Heart right ventricle (tissue), 16 donors: ENCODE measurements at regions not wholly inside any gene's neighbourhood (a gene's known extent, or its start where the extent isn't known, plus 50 kb on each side); places are given as distances from the start of the nearest gene placed in this dataset.

Source experiments
- ATAC-seq, 8 donors: fragments of 200-7000 bp; cut with Tn5 transposase; one replicate each; pipeline ENCODE4 v1.9.1; 2020; ENCODE audit warnings: mild to moderate bottlenecking in 8 of 8, moderate library complexity in 8 of 8, moderate number of reproducible peaks in 1 of 8
- DNase-seq, 2 donors: peaks; one replicate each; pipeline ENCODE4 v3.0.0-alpha.2; 2020
- H3K27ac ChIP-seq, 10 donors: fragments of 200-600 bp; sonication (generic) in 2 of 10; one replicate each; pipeline versions ENCODE4 v1.5.0 to v1.8.0; 2020 to 2022; ENCODE audit warnings: mild to moderate bottlenecking in 3 of 10
- H3K27me3 ChIP-seq, 7 donors: fragments of 200-600 bp; one replicate each; pipeline ENCODE4 v1.8.0; 2021 to 2022; ENCODE audit warnings: mild to moderate bottlenecking in 2 of 7
- H3K36me3 ChIP-seq, 9 donors: fragments of 200-600 bp; sonication (generic) in 1 of 9; one replicate each; pipeline versions ENCODE4 v1.5.0 to v1.8.0; 2020 to 2022; ENCODE audit warnings: mild to moderate bottlenecking in 2 of 9
- H3K4me1 ChIP-seq, 9 donors: fragments of 200-600 bp; sonication (generic) in 1 of 9; one replicate each; pipeline versions ENCODE4 v1.5.0 to v1.8.0; 2020 to 2022; ENCODE audit warnings: mild to moderate bottlenecking in 4 of 9
- H3K4me3 ChIP-seq, 10 donors: fragments of 200-600 bp; sonication (generic) in 2 of 10; one replicate each; pipeline versions ENCODE4 v1.5.0 to v1.8.0; 2020 to 2022; ENCODE audit warnings: mild to moderate bottlenecking in 7 of 10, moderate library complexity in 2 of 10
- H3K9me3 ChIP-seq, 11 donors: fragments of 200-600 bp in 10 of 11; sonication (generic) in 2 of 11; one replicate each; pipeline versions ENCODE4 v1.5.0 to v1.8.0; 2013 to 2022; ENCODE audit warnings: mild to moderate bottlenecking in 2 of 11, control low read depth in 1 of 11, moderate library complexity in 1 of 11
- WGBS, 2 donors: extraction: QIAGEN DNeasy Blood & Tissue Kit; methylation state at CpG; one replicate each; pipeline ENCODE4 v1.1.7; 2013; ENCODE audit warnings: inconsistent platforms in 1 of 2; 5-methylcytosine and 5-hydroxymethylcytosine counted together
- intact Hi-C, 10 donors: fragments of 100-400 bp; cut with DNase I; formaldehyde crosslinking; loops; one replicate each; pipeline versions ENCODE4 v1.11.1 to v1.14.2; 2022
- TF ChIP-seq, protein P1 (sequence below), 9 donors: fragments of 200-600 bp; sonication (generic) in 2 of 9; IDR thresholded peaks; one replicate each; pipeline versions ENCODE4 v1.5.0 to v1.8.0; 2021 to 2022; ENCODE audit warnings: antibody characterized with exemption in 9 of 9, mild to moderate bottlenecking in 5 of 9, moderate library complexity in 1 of 9
- donor health status: Arrhythmogenic right ventricular cardiomyopathy.
- donor health status: ischemic (EF 13 %, LVEDD 7.1; RV severe dilation, severe dysfunction).
- donor health status: healthy with polysubstance abuse.
- donor health status: DM: no; HTN: yes; CAD: no.
- donor health status: DM: no; HTN: no; CAD: no.
- donor health status: ischemic (EF 25% LVEDD 6.9; RV normal size, moderate dysfunction).
- donor health status: ischemic (EF 25% LVEDD 5.7; RV mildly dilated, moderate dysfunction).
- donor health status: healthy.
- donor health status: DM: yes; HTN: yes; CAD: no.
- donor health status: Ischemic cardiomyopathy.
- donor health status: ischemic (EF 35%, LVEDD 5.7; RV mildly dilated, moderate dysfunction).
- donor health status: nonischemic (EF 11% LVEDD 7.7; RV severe dilation, severe dysfunction).
- donor health status: DM: yes; HTN: yes; CAD: no.
- donor health status: PGD.
- donor health status: ischemic (EF 29% LVEDD 5.4; RV normal size, mild dysfunction).
- donor health status: nonischemic (EF 23%, LVEDD 6.1; RV moderate dilation, normal function).

DNA sequence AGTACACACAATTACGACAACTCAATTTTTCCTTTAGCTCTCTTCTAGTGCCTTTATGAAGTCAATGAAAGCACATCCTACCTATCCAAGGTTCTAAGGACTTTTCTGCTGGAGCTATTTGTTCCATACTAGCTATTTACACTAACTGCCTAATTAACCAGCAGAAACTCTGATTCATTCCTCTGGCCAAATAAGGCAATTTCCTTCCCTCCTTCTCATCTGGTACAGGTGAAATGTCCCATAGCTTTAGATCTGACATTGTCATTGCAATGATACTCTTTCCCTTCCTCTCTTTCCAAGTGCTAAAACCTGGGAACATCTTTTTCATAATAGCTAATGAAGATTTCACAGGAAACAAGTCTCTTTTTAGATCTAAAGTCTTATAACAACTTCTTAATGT, 521.7 kb downstream of the SOX2 start:
- H3K27me3 ChIP-seq: no peaks in the 10 kb centered on the region
- WGBS, 2 donors: 95 to 96% methylated on average over 1 of the region's 1 CpG
- no peaks in the 10 kb centered on the region for H3K9me3 ChIP-seq
- no peak overlapping the region for H3K27ac ChIP-seq
- DNase-seq (no peak), ATAC-seq (no peak)
- H3K4me1 ChIP-seq: peaks cover 0 to 3% (median 0%) of the 10 kb centered on the region in 9 donors
- H3K4me3 ChIP-seq: no peak overlapping the region
- TF ChIP-seq, protein P1, sequence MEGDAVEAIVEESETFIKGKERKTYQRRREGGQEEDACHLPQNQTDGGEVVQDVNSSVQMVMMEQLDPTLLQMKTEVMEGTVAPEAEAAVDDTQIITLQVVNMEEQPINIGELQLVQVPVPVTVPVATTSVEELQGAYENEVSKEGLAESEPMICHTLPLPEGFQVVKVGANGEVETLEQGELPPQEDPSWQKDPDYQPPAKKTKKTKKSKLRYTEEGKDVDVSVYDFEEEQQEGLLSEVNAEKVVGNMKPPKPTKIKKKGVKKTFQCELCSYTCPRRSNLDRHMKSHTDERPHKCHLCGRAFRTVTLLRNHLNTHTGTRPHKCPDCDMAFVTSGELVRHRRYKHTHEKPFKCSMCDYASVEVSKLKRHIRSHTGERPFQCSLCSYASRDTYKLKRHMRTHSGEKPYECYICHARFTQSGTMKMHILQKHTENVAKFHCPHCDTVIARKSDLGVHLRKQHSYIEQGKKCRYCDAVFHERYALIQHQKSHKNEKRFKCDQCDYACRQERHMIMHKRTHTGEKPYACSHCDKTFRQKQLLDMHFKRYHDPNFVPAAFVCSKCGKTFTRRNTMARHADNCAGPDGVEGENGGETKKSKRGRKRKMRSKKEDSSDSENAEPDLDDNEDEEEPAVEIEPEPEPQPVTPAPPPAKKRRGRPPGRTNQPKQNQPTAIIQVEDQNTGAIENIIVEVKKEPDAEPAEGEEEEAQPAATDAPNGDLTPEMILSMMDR (IDR thresholded peaks at IDR 0.05): no peak
- intact Hi-C loops: no loop called here
- H3K36me3 ChIP-seq: no peaks in the 10 kb centered on the region

DNA sequence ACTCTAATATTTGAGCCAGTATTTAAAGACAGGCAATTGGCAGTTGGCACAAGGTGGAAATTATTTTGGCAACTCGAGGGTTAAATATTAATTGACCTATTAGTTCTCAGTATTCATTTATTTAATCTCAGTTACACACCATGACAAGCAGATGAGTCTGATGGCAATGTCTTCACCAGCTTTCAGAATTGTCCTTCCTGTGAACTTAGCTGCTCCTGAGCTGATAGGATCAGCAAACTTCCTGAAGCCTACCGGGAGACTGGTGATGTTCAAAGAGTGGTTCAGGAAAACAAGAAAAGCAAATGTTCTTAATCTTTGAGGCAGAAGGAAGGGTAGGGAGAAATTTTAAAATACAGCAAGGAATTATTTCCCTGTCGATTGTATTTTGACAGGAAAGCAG, 522.2 kb downstream of the SOX2 start:
- Histone ChIP-seq H3K4me1 (peaks cover 0 to 3% (median 0%) of the 10 kb centered on the region in 9 donors), H3K27me3 (no peaks in the 10 kb centered on the region), H3K4me3 (no peak overlapping the region), H3K36me3 (no peaks in the 10 kb centered on the region), H3K27ac (no peak overlapping the region), H3K9me3 (no peaks in the 10 kb centered on the region)
- WGBS, 2 donors: 44 to 47% methylated on average over 3 of the region's 3 CpGs
- ATAC-seq: no peak
- intact Hi-C loops: no loop called here
- no peak for DNase-seq
- TF ChIP-seq, protein P1 (IDR thresholded peaks at IDR 0.05): no peak

GRCh38 chr3:182234881-182235280, 523.2 kb downstream of the SOX2 start:
- H3K27ac ChIP-seq: no peak overlapping the region
- intact Hi-C loops: no loop called here

DNA sequence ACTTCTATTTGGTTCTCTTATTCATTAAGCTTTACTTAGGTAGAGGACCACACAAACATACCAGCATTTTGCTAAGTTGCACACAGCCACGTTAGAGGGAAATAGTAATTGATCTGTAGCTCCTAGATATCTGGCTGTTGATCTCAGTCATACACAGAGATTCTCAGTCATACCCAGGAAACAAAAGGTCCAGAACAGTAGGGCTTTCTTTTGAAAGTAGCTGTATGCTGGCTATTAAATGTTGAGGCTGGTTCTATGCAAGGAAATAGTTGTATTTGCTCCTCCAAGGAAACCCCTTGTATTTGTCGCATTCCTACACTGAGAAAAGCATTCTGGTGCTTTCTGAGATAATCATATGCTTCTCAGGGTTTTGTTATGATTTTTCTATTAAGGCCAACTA, 523.8 kb downstream of the SOX2 start:
- H3K27me3 ChIP-seq: no peaks in the 10 kb centered on the region
- no peaks in the 10 kb centered on the region for H3K36me3 ChIP-seq
- no peak overlapping the region for H3K27ac ChIP-seq
- WGBS, 2 donors: 63 to 69% methylated on average over 2 of the region's 2 CpGs
- intact Hi-C loops: no loop called here
- no peak overlapping the region for H3K4me3 ChIP-seq
- H3K9me3 ChIP-seq: no peaks in the 10 kb centered on the region
- ATAC-seq (no peak), DNase-seq (no peak)
- H3K4me1 ChIP-seq: peaks cover 0 to 6% (median 0%) of the 10 kb centered on the region in 9 donors
- TF ChIP-seq, protein P1 (IDR thresholded peaks at IDR 0.05): no peak

More at GRCh38 chr3:182234881-182235280, 523.2 kb downstream of the SOX2 start:
- DNase-seq: no peak
- TF ChIP-seq, protein P1 (IDR thresholded peaks at IDR 0.05): no peak
- H3K36me3 ChIP-seq: no peaks in the 10 kb centered on the region
- ATAC-seq: no peak
- 63 to 79% methylated on average over 2 of the region's 2 CpGs for WGBS, 2 donors
- peaks cover 0 to 3% (median 0%) of the 10 kb centered on the region in 9 donors for H3K4me1 ChIP-seq
- H3K9me3 ChIP-seq: no peaks in the 10 kb centered on the region
- no peaks in the 10 kb centered on the region for H3K27me3 ChIP-seq
- no peak overlapping the region for H3K4me3 ChIP-seq
